Amygdala (tissue), 56 donors: ENCODE measurements at regions not wholly inside any gene's neighbourhood (a gene's known extent, or its start where the extent isn't known, plus 50 kb on each side); places are given as distances from the start of the nearest gene placed in this dataset.
A peak's percentile ranks its signal among the peaks of the same experiment; 100 is the strongest.

ENCODE experiments used
- DNase-seq, 56 donors: peaks; one replicate each; lab custom pipeline; 2025; lab: John Stamatoyannopoulos, UW

GRCh38 chr11:121761186-121761585 lies 308.4 kb upstream of the SORL1-AS1 start:
- no peak for DNase-seq

- no peak for DNase-seq
Observed at GRCh38 chr11:121757480-121758125, 304.8 kb upstream of the SORL1-AS1 start.

GRCh38 chr11:121755906-121756305 lies 303.1 kb upstream of the SORL1-AS1 start:
- DNase-seq: no peak

GRCh38 chr11:121755191-121755590 lies 302.4 kb upstream of the SORL1-AS1 start:
- no peak for DNase-seq

- no peak for DNase-seq
Observed at GRCh38 chr11:121754598-121754997, 301.8 kb upstream of the SORL1-AS1 start.

GRCh38 chr11:121749691-121750090 lies 296.9 kb upstream of the SORL1-AS1 start:
- no peak for DNase-seq

- DNase-seq: no peak
Observed at GRCh38 chr11:121748068-121748467, 295.3 kb upstream of the SORL1-AS1 start.

GRCh38 chr11:121743285-121743684 lies 290.5 kb upstream of the SORL1-AS1 start:
- no peak for DNase-seq

GRCh38 chr11:121741761-121742361 lies 289.1 kb upstream of the SORL1-AS1 start:
- peak in 41 of 56 donors; percentile 14 to 83 (median 52) for DNase-seq

GRCh38 chr11:121741351-121741760 lies 288.6 kb upstream of the SORL1-AS1 start:
- DNase-seq: peak in 5 of 56 donors; percentile 3 to 20 (median 9)

- DNase-seq: no peak
Observed at GRCh38 chr11:121740902-121741301, 288.1 kb upstream of the SORL1-AS1 start.

GRCh38 chr11:121733858-121734257 lies 281.1 kb upstream of the SORL1-AS1 start:
- DNase-seq: no peak

GRCh38 chr11:121727942-121728341 lies 275.2 kb upstream of the SORL1-AS1 start:
- no peak for DNase-seq

- DNase-seq: peak in 45 of 56 donors; percentile 10 to 84 (median 56)
Observed at GRCh38 chr11:121723246-121723741, 270.5 kb upstream of the SORL1-AS1 start.

- DNase-seq: peak; percentile 71 to 99 (median 93)
Observed at GRCh38 chr11:121722431-121723245, 269.9 kb upstream of the SORL1-AS1 start.

GRCh38 chr11:121721961-121722360 lies 269.2 kb upstream of the SORL1-AS1 start:
- peak in 41 of 56 donors; percentile 20 to 85 (median 60) for DNase-seq

- DNase-seq: no peak
Observed at GRCh38 chr11:121721448-121721847, 268.7 kb upstream of the SORL1-AS1 start.

- no peak for DNase-seq
Observed at GRCh38 chr11:121717296-121717695, 264.5 kb upstream of the SORL1-AS1 start.

GRCh38 chr11:121716060-121716459 lies 263.3 kb upstream of the SORL1-AS1 start:
- no peak for DNase-seq

GRCh38 chr11:121715405-121715804 lies 262.6 kb upstream of the SORL1-AS1 start:
- no peak for DNase-seq

GRCh38 chr11:121714351-121714750 lies 261.6 kb upstream of the SORL1-AS1 start:
- no peak for DNase-seq
